C4-2B (cell line): ENCODE measurements at regions not wholly inside any gene's neighbourhood (a gene's known extent, or its start where the extent isn't known, plus 50 kb on each side); places are given as distances from the start of the nearest gene placed in this dataset.

Experiments used
- H3K27ac ChIP-seq: fragments of 450-650 bp; 2 replicates; pipeline ENCODE4 v1.5.1; 2017
- ZFX ChIP-seq: fragments of 450-650 bp; IDR thresholded peaks from 2 replicates; pipeline ENCODE4 v1.6.1; 2017
- TF ChIP-seq, protein P1 (sequence below): fragments of 450-650 bp; conservative IDR thresholded peaks from 2 replicates; pipeline ENCODE4 v1.5.1; 2017; ENCODE audit warnings: mild to moderate bottlenecking

DNA sequence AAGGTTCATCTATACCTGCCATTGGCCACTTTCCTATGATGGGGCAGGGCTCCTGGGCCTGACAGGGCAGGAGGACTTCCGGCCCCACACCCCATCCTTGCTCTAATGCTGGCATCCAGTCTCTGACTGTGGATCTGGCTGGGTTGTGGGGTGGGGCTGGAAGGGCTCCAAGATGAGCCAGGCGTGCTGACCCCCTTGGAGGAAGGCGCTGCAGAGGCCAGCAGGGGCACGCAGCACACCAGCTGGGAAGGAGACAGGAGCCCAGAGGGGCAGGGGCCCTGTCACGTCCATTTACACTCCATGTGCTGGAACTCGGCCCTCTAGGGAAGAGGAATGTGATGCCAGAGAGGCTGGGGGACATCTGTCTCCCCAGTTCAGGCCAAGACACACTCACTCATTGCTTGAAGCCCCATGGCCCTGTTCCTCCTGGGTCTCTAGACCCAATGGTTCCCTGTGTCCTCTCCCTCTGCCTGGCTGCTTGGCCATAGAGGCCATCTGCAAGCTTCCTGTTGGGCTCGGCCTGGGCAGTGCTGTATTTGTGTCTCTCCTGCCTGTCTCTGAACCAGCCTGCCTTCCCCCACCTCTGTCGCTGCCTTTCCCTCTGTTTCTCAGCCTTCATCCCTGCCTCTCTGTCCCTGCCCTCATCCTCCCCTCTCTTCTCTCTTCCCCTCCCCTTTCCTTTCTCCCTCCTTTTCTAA lies 67.5 kb upstream of the NECTIN1 start:
- no peak for TF ChIP-seq ZFX
- TF ChIP-seq, protein P1, sequence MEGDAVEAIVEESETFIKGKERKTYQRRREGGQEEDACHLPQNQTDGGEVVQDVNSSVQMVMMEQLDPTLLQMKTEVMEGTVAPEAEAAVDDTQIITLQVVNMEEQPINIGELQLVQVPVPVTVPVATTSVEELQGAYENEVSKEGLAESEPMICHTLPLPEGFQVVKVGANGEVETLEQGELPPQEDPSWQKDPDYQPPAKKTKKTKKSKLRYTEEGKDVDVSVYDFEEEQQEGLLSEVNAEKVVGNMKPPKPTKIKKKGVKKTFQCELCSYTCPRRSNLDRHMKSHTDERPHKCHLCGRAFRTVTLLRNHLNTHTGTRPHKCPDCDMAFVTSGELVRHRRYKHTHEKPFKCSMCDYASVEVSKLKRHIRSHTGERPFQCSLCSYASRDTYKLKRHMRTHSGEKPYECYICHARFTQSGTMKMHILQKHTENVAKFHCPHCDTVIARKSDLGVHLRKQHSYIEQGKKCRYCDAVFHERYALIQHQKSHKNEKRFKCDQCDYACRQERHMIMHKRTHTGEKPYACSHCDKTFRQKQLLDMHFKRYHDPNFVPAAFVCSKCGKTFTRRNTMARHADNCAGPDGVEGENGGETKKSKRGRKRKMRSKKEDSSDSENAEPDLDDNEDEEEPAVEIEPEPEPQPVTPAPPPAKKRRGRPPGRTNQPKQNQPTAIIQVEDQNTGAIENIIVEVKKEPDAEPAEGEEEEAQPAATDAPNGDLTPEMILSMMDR, result no peak
- H3K27ac ChIP-seq, result no peak overlapping the region

DNA sequence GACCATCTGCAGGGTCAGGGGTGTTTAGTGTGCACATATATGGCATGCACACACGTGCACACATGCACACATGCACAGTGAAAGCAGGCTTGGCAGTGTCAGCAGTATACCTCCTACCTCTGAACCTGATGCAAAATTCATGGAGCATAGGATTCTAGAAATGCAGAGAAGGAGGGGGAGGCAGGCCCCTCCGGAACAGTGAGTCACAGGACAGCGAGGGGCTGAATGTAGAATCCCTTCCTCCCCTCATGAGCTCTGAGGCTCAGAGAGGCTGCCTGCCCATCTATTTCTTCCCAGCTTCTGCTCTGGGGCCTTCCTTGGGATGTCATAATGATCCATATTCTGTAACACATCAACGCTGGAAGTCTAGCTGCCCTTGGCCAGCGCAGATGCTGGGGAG lies 66.7 kb upstream of the NECTIN1 start:
- no peak overlapping the region for H3K27ac ChIP-seq
- TF ChIP-seq ZFX, result no peak
- TF ChIP-seq, protein P1, result no peak

DNA sequence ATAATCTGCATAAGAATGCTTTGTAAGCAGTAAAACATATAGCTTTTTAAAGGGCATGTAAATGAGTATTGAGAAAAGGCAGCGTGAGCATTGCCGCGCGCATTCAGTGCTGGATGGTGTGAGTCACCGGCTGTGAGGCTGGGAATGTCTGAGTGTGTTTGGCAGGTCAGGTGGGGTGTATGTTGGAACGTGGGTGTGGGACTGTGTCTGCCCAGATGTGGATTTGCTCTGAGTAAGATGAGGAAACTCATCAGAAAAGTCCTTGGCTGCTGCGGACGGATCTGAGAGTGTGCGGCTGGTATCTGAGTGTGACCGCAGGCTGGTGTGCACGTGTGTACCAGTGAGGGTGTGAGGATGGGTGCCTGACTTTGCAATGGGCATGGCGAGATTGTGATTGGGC lies 66.2 kb upstream of the NECTIN1 start:
- TF ChIP-seq, protein P1, result no peak
- TF ChIP-seq ZFX, result no peak
- H3K27ac ChIP-seq, result no peak overlapping the region

DNA sequence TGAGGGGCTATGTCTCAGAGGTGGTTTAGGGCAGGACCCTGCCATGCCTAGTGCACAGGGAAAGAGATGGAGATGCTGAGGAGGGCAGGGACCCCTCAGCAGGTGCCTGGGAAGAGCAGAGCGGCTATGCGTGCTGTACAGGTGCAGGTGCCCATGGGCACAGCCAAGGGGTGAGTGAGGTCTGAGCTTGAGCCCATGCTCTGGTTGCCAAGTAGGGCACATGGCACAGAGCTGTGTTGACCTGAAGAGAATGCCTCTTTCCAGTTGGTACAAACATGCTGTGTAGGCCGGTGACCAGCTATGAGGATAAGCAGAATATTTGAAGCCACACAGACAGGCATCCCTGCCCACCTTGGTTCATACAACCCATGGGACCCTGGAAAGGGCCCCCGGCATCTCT lies 65.8 kb upstream of the NECTIN1 start:
- TF ChIP-seq ZFX, result no peak
- TF ChIP-seq, protein P1, result no peak
- no peak overlapping the region for H3K27ac ChIP-seq

DNA sequence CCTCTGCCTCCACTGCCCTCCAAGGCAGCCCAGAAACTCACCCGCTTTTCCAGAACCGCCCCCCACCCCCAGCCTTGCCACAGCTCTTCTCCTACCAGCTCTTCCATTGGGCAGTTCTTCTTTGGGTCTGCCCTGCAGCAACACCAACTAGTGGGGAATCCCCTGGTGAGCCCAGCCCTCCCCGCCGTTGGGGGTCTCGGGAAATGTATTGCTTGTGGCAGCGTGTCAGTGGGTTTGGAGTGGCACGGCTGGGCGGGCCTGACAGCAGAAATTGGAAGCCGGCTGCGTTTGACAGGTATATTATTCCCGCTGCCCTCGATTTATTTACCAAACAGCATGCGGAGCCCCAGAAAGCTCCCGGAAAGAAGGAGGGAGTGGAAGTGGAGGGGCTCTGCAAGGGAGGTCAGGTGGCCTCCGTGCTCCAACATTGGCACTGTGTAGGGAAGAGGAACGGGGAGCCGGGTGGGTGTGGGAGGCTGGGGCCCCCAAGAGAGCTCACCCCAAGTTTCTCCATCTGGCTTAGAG lies 65.2 kb upstream of the NECTIN1 start:
- no peak overlapping the region for H3K27ac ChIP-seq
- TF ChIP-seq, protein P1, result no peak
- TF ChIP-seq ZFX, result no peak

DNA sequence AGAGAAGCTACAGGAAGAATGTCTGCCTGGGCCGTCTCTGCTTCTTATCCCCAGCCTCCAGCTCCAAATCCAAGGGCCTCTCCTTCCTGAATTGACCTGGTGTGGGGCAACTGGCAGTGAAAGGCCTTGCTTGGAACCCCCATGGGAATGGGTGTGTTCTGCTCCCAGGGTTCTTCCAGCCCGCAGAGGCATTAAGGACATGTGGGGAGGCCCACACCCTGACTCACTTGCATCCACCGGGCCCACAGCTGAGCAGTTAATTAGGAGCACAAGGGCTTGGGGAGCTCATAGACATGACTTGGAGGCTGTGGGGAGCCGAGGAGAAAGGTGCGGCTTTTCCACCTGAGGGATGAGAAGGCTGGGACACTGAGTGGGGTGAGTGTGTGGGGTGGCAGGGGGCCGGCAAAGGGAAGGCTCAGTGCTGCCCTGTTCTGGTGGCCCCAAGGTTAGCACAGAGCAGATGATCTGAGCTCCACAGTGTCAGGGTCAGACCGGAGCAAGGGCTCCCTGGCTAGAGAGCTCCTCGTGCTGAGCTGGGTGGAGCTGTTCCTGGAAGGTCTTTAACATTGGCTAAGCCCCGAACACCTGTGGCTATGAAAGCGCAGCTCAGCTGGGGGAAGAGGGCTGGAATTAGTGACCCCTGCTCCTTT lies 64.5 kb upstream of the NECTIN1 start:
- TF ChIP-seq, protein P1, result no peak
- no peak for TF ChIP-seq ZFX
- H3K27ac ChIP-seq, result no peak overlapping the region

DNA sequence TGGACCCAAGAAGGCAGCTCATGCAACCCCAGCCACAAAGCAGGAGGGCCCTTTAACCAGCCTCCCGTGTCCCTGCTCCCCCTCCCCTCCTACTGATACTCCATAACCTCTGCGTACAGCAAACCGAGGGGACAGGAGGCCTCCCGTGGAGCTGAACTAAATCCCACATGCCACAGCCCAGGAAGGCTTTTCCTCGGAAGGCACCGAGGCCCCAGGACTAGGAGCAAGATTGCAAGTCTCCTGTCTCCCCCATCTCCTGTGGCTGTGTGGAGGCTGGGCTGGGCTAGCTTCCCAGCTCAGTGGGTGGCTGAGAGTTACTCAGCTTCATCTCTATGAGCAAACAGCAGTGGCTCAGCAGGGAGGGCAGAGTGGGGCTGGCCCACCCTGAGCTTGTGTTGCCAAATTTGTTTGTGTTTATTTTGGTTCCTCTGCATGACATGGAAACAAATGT lies 62.7 kb upstream of the NECTIN1 start:
- no peak overlapping the region for H3K27ac ChIP-seq
- no peak for TF ChIP-seq ZFX
- TF ChIP-seq, protein P1, result no peak
